ENCODE measurements at regions not wholly inside any gene's neighbourhood (a gene's known extent, or its start where the extent isn't known, plus 50 kb on each side); places are given as distances from the start of the nearest gene placed in this dataset.

- TF ChIP-seq KDM1A (IDR thresholded peaks at IDR 0.05; ENCODE audit: borderline replicate concordance) (no peak), CTCF (IDR thresholded peaks at IDR 0.05 in 2 of 3, conservative IDR thresholded peaks at IDR 0.05 in 1 of 3; ENCODE audit: control insufficient read depth in 2 of 3, extremely low read depth in 1 of 3, insufficient read depth in 1 of 3, low read depth in 3 of 3, low read length in 3 of 3) (no peak), EP300 (IDR thresholded peaks at IDR 0.05; ENCODE audit: borderline replicate concordance in 1 of 2, control insufficient read depth in 1 of 2, low read depth in 2 of 2, low read length in 2 of 2) (no peak), SIN3A (IDR thresholded peaks at IDR 0.05; ENCODE audit: low read depth, low read length) (no peak), POLR2A (IDR thresholded peaks at IDR 0.05; ENCODE audit: low read depth, low read length) (no peak), NFYB (IDR thresholded peaks at IDR 0.05; ENCODE audit: insufficient read depth, low read depth, low read length) (no peak), CEBPB (IDR thresholded peaks at IDR 0.05; ENCODE audit: borderline replicate concordance in 1 of 2, low read depth in 2 of 2, low read length in 2 of 2) (no peak), NR2C2 (IDR thresholded peaks at IDR 0.05; ENCODE audit: borderline replicate concordance, control insufficient read depth, insufficient read length, low read depth) (no peak), HDAC2 (IDR thresholded peaks at IDR 0.05) (no peak)
These were observed 200.4 kb upstream of the AVPR1A start for GRCh38 chr12:63351370-63351769.

Measured in GM12878 (cell line).